ENCODE measurements at regions not wholly inside any gene's neighbourhood (a gene's known extent, or its start where the extent isn't known, plus 50 kb on each side); places are given as distances from the start of the nearest gene placed in this dataset.

GRCh38 chr3:72017311-72017710, 232.4 kb upstream of the PROK2 start:
- DNase-seq (ENCODE audit: low read depth, low spot score): no peak
- Histone ChIP-seq H3K4me3 (replicated peaks in 1 of 3; ENCODE audit: insufficient read depth in 1 of 3, low read depth in 1 of 3, low read length in 3 of 3) (no peak overlapping the region), H3K27ac (ENCODE audit: insufficient read depth, low read depth, low read length) (no peak overlapping the region), H3K4me1 (ENCODE audit: control insufficient read depth, extremely low read depth, insufficient read depth, low read length) (no peaks in the 10 kb centered on the region), H3K4me2 (ENCODE audit: insufficient read depth, low read length) (no peak overlapping the region), H3K79me2 (ENCODE audit: control insufficient read depth, insufficient read depth, low read length) (no peaks in the 10 kb centered on the region), H3K9ac (replicated peaks; ENCODE audit: extremely low read depth, insufficient read depth, low read length) (no peak overlapping the region), H3K27me3 (ENCODE audit: control insufficient read depth in 2 of 2, insufficient read depth in 2 of 2, low read length in 2 of 2) (no peaks in the 10 kb centered on the region), H3K9me1 (replicated peaks; ENCODE audit: control insufficient read depth, extremely low read depth, insufficient read depth, low read length) (no peaks in the 10 kb centered on the region), H3K9me3 (replicated peaks; ENCODE audit: control insufficient read depth, insufficient read depth, low read length) (no peaks in the 10 kb centered on the region), H3K36me3 (ENCODE audit: control insufficient read depth in 2 of 2, extremely low read depth in 1 of 2, insufficient read depth in 2 of 2, low read length in 2 of 2) (no peaks in the 10 kb centered on the region), H2AFZ (ENCODE audit: low read depth, low read length) (no peak overlapping the region), H4K20me1 (replicated peaks; ENCODE audit: control insufficient read depth, extremely low read depth, insufficient read depth, low read length) (no peaks in the 10 kb centered on the region)
- CTCF ChIA-PET: interaction anchor here (0.6 kb wide), 1 partner anchor 492 kb away, joined by 4 read pairs; no protein-coding TSS in a partner anchor
- intact Hi-C loops (cut with micrococcal nuclease) (no loop called here), dilution Hi-C loops (cut with MboI; ENCODE audit: extremely low pct_ligation_motif_present, low sequenced_read_pairs) (no loop called here)
- no peak for FAIRE-seq
- TF ChIP-seq FOS (IDR thresholded peaks at IDR 0.05; ENCODE audit: borderline replicate concordance, insufficient read depth, low read length) (no peak), JUN (IDR thresholded peaks at IDR 0.05; ENCODE audit: borderline replicate concordance, insufficient read depth, insufficient read length, low read depth) (no peak), EZH2 (IDR thresholded peaks at IDR 0.05; ENCODE audit: borderline replicate concordance, low read depth, low read length, severe bottlenecking) (no peak), POLR2A (IDR thresholded peaks at IDR 0.05; ENCODE audit: low read depth, low read length) (no peak), GATA2 (IDR thresholded peaks at IDR 0.05; ENCODE audit: insufficient read depth, insufficient read length, low read depth, low read length) (no peak), MAX (IDR thresholded peaks at IDR 0.05; ENCODE audit: insufficient read depth, insufficient read length) (no peak), MYC (IDR thresholded peaks at IDR 0.05; ENCODE audit: low read depth, low read length) (no peak), CTCF (IDR thresholded peaks at IDR 0.05; ENCODE audit: extremely low read depth in 1 of 2, insufficient read depth in 1 of 2, low read depth in 1 of 2, low read length in 2 of 2) (no peak), POLR2AphosphoS5 (IDR thresholded peaks at IDR 0.05; ENCODE audit: insufficient read depth, low read depth, low read length) (no peak)
- BruUV-seq (replicated peaks): no TSS peak
- POLR2A ChIA-PET: no interaction called here

Measured in endothelial cell of umbilical vein (primary cell).